Jurkat, Clone E6-1 (cell line): ENCODE measurements at regions not wholly inside any gene's neighbourhood (a gene's known extent, or its start where the extent isn't known, plus 50 kb on each side); places are given as distances from the start of the nearest gene placed in this dataset.
"Not testable (repeated sequence)": the region's sequence is repeated elsewhere in the genome, so short reads cannot be mapped to it uniquely, and the experiment has no call there.

Experiments
- DNase-seq: peaks from one replicate; pipeline ENCODE4 v3.0.0-alpha.2; 2011; ENCODE audit warnings: low read depth, low spot score
- H3K4me3 ChIP-seq: 2 replicates; pipeline ENCODE4 v1.5.1; 2011; ENCODE audit warnings: mild to moderate bottlenecking, low read length, control low read depth, moderate library complexity

DNA sequence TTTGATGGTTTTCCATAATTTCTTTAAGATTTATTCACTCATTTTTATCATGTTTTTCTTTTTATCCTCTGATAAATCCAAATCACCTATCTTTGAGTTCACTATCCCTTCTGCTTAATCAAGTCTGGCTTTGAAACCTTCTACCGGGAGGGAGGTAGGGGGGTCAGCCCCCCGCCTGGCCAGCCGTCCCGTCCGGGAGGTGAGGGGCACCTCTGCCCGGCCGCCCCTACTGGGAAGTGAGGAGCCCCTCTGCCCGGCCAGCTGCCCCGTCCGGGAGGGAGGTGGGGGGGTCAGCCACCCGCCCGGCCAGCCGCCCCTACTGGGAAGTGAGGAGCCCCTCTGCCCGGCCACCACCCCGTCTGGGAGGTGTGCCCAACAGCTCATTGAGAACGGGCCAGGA, 363.3 kb downstream of the RFC3 start:
- H3K4me3 ChIP-seq, DNase-seq: not testable (repeated sequence)

- DNase-seq = no peak
- H3K4me3 ChIP-seq = no peak overlapping the region
Measured at GRCh38 chr13:34189946-34190345, 372.0 kb downstream of the RFC3 start.

GRCh38 chr13:34201050-34201913, 383.3 kb downstream of the RFC3 start:
- no peak overlapping the region for H3K4me3 ChIP-seq
- no peak for DNase-seq

DNA sequence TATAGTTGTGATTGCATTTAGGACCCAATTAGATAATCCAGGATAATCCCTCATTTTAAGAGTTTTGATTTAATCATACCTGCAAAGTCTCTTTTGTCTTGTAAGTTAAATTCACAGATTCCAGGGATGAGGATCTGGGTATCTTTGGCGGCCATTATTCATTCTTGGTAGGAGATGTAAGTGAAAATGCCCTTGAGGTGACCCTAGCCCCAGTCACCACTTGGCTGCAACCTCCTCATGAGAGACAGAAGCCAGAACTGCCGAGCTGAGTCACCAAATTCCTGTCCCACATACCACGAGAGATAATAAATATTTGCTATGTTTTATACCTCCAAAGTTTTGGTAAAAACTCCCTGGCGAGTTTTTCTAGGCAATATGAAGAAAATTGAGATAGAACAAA, 389.4 kb downstream of the RFC3 start:
- H3K4me3 ChIP-seq = no peak overlapping the region
- DNase-seq = no peak

- H3K4me3 ChIP-seq = no peak overlapping the region
- no peak for DNase-seq
Measured at GRCh38 chr13:34207872-34208271, 389.9 kb downstream of the RFC3 start.

GRCh38 chr13:34208336-34208735, 390.4 kb downstream of the RFC3 start:
- DNase-seq = no peak
- no peak overlapping the region for H3K4me3 ChIP-seq

DNA sequence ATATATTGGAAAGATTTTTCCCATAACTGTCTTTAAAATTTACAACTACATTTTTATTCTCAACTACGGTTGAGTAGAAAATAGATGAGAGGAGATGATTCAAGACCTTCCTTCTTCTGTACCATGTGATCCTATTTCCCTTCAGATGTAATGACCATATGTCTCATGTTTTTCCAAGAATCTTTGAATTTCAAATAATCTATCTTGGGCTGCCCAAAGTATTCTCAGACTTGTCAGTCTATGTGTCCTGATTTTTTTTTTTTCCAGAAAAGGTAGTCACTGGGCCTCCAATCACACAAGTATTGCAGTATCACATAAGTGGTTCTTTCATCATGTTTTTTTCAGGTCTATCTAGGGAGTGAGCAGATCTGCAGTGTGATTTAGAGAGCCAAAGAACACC, 392.4 kb downstream of the RFC3 start:
- no peak for DNase-seq
- no peak overlapping the region for H3K4me3 ChIP-seq

DNA sequence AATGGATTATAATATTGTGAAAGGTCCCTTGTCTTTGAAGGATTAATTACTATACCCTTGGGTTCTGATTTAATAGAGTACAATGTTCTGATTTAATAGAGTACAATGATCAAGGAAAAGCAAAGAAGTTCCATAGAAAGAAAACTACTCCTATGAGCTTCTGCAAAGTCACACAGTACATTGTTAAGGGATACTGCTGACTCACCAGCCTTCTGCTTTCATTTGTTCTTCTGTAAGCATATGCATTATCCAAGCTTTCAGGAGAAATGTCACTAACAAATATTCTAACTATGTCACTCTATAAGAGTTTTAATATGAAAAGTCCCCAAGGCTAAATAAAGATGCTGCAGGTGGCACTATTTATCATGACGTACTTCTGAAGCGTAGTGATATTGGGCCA, 396.7 kb downstream of the RFC3 start:
- no peak overlapping the region for H3K4me3 ChIP-seq
- no peak for DNase-seq

- DNase-seq = no peak
- H3K4me3 ChIP-seq = no peak overlapping the region
Measured at GRCh38 chr13:34216256-34216655, 398.3 kb downstream of the RFC3 start.

DNA sequence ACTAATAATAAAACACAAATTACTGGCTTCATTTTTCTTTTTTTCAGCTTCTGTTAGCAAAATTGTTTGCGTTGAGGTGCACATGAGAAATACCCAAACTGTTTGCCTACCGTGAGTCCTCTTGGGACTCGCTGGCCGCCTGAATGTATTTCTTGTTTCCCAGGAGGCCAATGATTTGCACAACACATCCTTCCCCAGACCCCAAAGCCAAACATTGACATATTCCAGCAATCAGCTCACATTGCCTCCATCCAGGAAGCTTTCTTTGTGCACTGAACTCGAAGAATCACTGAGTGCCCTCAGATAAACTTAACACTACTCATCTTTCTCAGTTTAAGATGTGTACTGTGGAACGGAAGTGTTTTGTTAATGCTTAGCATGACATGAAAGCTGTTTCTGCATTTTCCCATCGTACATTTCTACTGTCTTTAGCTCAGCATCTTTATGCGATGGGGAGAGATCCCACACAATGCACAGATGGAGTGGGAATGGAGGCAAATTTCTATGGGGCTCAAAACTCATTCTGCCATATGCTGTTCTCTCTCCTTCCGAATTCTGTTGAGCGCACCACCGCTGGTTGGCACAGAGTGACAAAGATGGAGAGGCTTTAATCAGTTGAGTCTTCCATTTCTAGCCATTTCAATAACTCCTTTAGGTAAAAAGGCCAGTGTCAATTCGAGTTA, 399.5 kb downstream of the RFC3 start:
- no peak for DNase-seq
- H3K4me3 ChIP-seq = no peak overlapping the region

- no peak for DNase-seq
- no peak overlapping the region for H3K4me3 ChIP-seq
Measured at GRCh38 chr13:34223984-34224383, 406.0 kb downstream of the RFC3 start.

- H3K4me3 ChIP-seq = no peak overlapping the region
- DNase-seq = no peak
Measured at GRCh38 chr13:34224877-34225276, 406.9 kb downstream of the RFC3 start.

- no peak for DNase-seq
Measured at GRCh38 chr13:34230271-34230670, 412.3 kb downstream of the RFC3 start.

DNA sequence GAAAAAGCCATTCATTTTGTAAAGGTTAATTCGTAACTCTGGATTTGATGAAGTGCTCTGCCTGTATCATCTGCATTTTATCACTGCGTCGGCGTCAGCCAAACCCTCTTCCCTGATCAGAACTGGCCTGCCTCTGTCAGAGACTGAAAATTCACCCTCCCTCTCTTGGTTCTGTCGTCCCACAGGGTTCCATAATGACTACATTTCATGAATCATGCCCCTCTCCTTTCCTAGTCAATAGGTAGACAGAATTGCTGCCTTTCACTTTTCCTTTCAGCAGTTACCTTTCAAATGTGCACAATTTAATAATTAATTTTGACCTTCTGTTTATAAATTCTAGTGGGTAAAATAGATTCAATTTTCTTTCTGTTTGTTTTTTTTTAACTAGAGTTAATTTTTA, 423.4 kb downstream of the RFC3 start:
- DNase-seq = no peak
- no peak overlapping the region for H3K4me3 ChIP-seq

More at GRCh38 chr13:34230271-34230670, 412.3 kb downstream of the RFC3 start:
- H3K4me3 ChIP-seq = no peak overlapping the region

GRCh38 chr13:34243403-34243802, 425.5 kb downstream of the RFC3 start:
- no peak for DNase-seq

DNA sequence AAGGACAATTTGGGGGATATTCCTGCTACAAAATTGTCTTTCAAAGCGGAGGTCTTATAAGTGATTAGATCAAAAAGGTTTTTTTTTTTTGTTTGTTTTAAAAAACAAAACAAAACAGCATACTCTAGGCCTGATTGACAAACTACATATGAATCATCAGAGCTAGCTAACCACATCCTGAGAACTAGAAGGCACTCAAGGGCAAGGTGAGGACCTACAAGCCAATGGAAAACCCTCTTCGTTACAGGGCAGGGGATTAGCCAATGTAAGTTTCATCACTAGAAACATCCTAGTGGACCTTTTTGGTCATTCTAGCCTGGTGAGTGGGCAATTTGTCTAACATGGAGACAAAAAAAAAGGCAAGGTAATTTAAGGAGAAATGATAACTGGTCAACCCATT, 428.6 kb downstream of the RFC3 start:
- no peak overlapping the region for H3K4me3 ChIP-seq
- no peak for DNase-seq

More at GRCh38 chr13:34243403-34243802, 425.5 kb downstream of the RFC3 start:
- H3K4me3 ChIP-seq = no peak overlapping the region

DNA sequence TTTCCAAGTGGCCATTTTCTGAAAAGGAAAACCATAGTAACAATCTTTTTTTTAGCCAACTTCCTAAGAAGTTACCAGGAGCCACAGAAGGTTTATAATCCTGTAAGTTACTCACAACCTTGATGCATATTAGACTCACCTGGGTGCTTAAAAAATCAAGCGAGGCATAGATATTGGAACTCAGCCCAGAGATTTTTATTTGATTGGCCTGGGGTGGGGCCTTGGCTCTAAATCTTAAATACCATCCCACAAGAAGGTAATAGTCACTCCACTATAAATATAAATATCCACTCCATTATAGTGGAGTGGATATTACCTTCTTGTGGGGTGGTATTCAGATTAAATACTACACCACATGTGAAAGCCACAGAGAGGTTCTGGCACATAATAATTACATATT, 429.6 kb downstream of the RFC3 start:
- DNase-seq = no peak
- H3K4me3 ChIP-seq = no peak overlapping the region

- DNase-seq = no peak
Measured at GRCh38 chr13:34249546-34250039, 431.6 kb downstream of the RFC3 start.

DNA sequence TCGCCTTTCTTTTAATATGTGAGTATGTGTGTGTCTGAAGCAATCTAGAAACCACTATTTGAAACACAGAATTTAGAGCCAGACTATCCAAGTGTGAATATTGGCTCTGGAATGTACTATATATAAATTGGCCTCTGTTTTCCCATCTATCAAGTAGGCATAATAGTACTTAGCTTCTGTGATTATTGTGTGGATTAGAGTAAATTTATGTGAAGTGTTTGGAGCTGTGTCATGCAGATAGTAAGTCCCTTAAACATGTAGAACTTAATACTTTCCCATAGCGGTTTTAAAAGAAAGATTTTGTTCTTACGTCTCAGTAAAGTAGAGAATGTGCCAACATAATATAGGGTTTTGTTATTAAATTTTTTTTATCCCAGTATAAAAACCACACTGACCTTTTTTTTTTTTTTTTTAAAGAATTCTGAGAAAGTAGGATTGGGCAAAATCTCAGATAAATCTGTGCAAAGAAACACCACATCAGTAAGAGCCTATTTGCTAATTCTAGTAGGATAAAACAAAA, 432.3 kb downstream of the RFC3 start:
- DNase-seq = no peak
- H3K4me3 ChIP-seq = no peak overlapping the region

More at GRCh38 chr13:34249546-34250039, 431.6 kb downstream of the RFC3 start:
- H3K4me3 ChIP-seq = no peak overlapping the region

- no peak overlapping the region for H3K4me3 ChIP-seq
- no peak for DNase-seq
Measured at GRCh38 chr13:34254366-34254765, 436.4 kb downstream of the RFC3 start.
